HCT116 (cell line): ENCODE measurements at regions not wholly inside any gene's neighbourhood (a gene's known extent, or its start where the extent isn't known, plus 50 kb on each side); places are given as distances from the start of the nearest gene placed in this dataset.

ENCODE experiments used
- ATAC-seq: fragments of 200-7000 bp; cut with Tn5 transposase; 2 replicates; pipeline ENCODE4 v1.9.1; 2020; ENCODE audit warnings: mild to moderate bottlenecking, moderate library complexity
- BruUV-seq: library from RNA; stranded (reverse); fragments of 400-500 nt; replicated peaks from 2 replicates; lab custom pipeline; 2021; lab: Mats Ljungman, UMichigan
- CTCF ChIA-PET: fragments of 300-600 bp; sonication (Branson Sonifier 250); formaldehyde crosslinking; loops from one replicate; lab custom pipeline; 2021; ENCODE audit warnings: antibody characterized with exemption; lab: Charles Lee
- POLR2A ChIA-PET: fragments of 300-600, 350-600 bp; sonication (Branson Sonifier 250); formaldehyde crosslinking; loops from one replicate; lab custom pipeline; 2021; ENCODE audit warnings: antibody characterized with exemption; lab: Charles Lee
- RAD21 ChIA-PET, 2 experiments: fragments of 300-600 bp; sonication (Branson Sonifier 250); formaldehyde crosslinking; loops; one replicate each; lab custom pipeline; 2023; ENCODE audit warnings: low total read pairs in 2 of 2; ENCODE audit not compliant: uncharacterized antibody in 2 of 2, unreplicated experiment in 2 of 2, low non-redundant PET in 1 of 2; lab: Charles Lee
- DNase-seq: peaks from one replicate; pipeline ENCODE4 v3.0.0-alpha.2; 2010; ENCODE audit warnings: low read depth, low spot score
- H2AFZ ChIP-seq: fragments of 200-600 bp; shearing (Covaris generic), sonication (generic); 2 replicates; pipeline ENCODE4 v1.6.1; 2017; ENCODE audit warnings: low read depth, mixed run types, mixed read lengths, antibody characterized with exemption, low read length; ENCODE audit not compliant: poor library complexity, severe bottlenecking
- H3K27ac ChIP-seq: 2 replicates; pipeline ENCODE4 v1.5.1; 2012; ENCODE audit warnings: low read depth, low read length
- H3K27me3 ChIP-seq: fragments of 200-600 bp; sonication (generic); 2 replicates; pipeline ENCODE4 v1.6.1; 2016; ENCODE audit warnings: mixed run types, low read length, mixed read lengths; ENCODE audit not compliant: insufficient read depth
- H3K36me3 ChIP-seq, 2 experiments: fragments of 200-500 bp in 1 of 2; fragments of 200-600 bp in 1 of 2; sonication (Bioruptor generic) in 1 of 2; sonication (generic) in 1 of 2; 2 replicates each; pipeline versions ENCODE4 v1.5.1 to v1.6.1; 2014 to 2016; ENCODE audit warnings: low read length in 2 of 2, inconsistent platforms in 1 of 2, mixed read lengths in 1 of 2, mixed run types in 1 of 2; ENCODE audit not compliant: insufficient read depth in 2 of 2, control insufficient read depth in 1 of 2
- H3K4me1 ChIP-seq, 2 experiments: fragments of 200-600 bp in 1 of 2; sonication (generic) in 1 of 2; 2 replicates each; pipeline versions ENCODE4 v1.5.1 to v1.6.1; 2012 to 2017; ENCODE audit warnings: low read length in 2 of 2, inconsistent platforms in 1 of 2, mild to moderate bottlenecking in 1 of 2, mixed read lengths in 1 of 2, mixed run types in 1 of 2, moderate library complexity in 1 of 2; ENCODE audit not compliant: insufficient read depth in 2 of 2, control insufficient read depth in 1 of 2
- H3K4me2 ChIP-seq: fragments of 200-600 bp; sonication (generic); 2 replicates; pipeline ENCODE4 v1.6.1; 2017; ENCODE audit warnings: mixed run types, low read length, mixed read lengths
- H3K4me3 ChIP-seq, 2 experiments: fragments of 200-600 bp in 1 of 2; sonication (generic) in 1 of 2; replicated peaks in 1 of 2; 2 replicates each; pipeline ENCODE4 v1.5.1; 2011 to 2016; ENCODE audit warnings: low read length in 2 of 2, control low read depth in 1 of 2, low read depth in 1 of 2, mild to moderate bottlenecking in 1 of 2, mixed read lengths in 1 of 2, mixed run types in 1 of 2
- H3K79me2 ChIP-seq: fragments of 200-600 bp; sonication (generic); 2 replicates; pipeline ENCODE4 v1.6.1; 2017; ENCODE audit warnings: mild to moderate bottlenecking, mixed run types, low read length, moderate library complexity, mixed read lengths; ENCODE audit not compliant: insufficient read depth
- H3K9ac ChIP-seq: fragments of 200-600 bp; sonication (generic); 2 replicates; pipeline ENCODE4 v1.6.1; 2016; ENCODE audit warnings: low read length, mixed read lengths
- H3K9me2 ChIP-seq: fragments of 200-600 bp; sonication (generic), shearing (Covaris generic); 2 replicates; pipeline ENCODE4 v1.6.1; 2017; ENCODE audit warnings: mixed run types, mild to moderate bottlenecking, moderate library complexity; ENCODE audit not compliant: insufficient read depth
- H3K9me3 ChIP-seq, 2 experiments: fragments of 200-500 bp in 1 of 2; fragments of 200-600 bp in 1 of 2; sonication (Bioruptor generic) in 1 of 2; sonication (generic) in 1 of 2; 2 replicates each; pipeline ENCODE4 v1.6.1; 2014 to 2017; ENCODE audit warnings: low read length in 2 of 2, mixed read lengths in 2 of 2, inconsistent platforms in 1 of 2, low read depth in 1 of 2, mild to moderate bottlenecking in 1 of 2, mixed run types in 1 of 2, moderate library complexity in 1 of 2; ENCODE audit not compliant: control insufficient read depth in 1 of 2, insufficient read depth in 1 of 2
- H4K20me1 ChIP-seq: fragments of 200-600 bp; sonication (generic), shearing (Covaris generic); 2 replicates; pipeline ENCODE4 v1.6.1; 2017; ENCODE audit warnings: mixed run types, mild to moderate bottlenecking, moderate library complexity; ENCODE audit not compliant: insufficient read depth
- CBX3 ChIP-seq: IDR thresholded peaks from 2 replicates; pipeline ENCODE4 v1.6.1; 2012; ENCODE audit warnings: low read depth
- EZH2 ChIP-seq: fragments of 200-600 bp; sonication (generic); IDR thresholded peaks from 2 replicates; pipeline ENCODE4 v1.6.1; 2017; ENCODE audit warnings: antibody characterized with exemption, mixed run types
- FOSL1 ChIP-seq: IDR thresholded peaks from 2 replicates; pipeline ENCODE4 v1.6.1; 2012; ENCODE audit warnings: low read depth
- JUND ChIP-seq: IDR thresholded peaks from 2 replicates; pipeline ENCODE4 v1.6.1; 2012
- POLR2AphosphoS5 ChIP-seq: IDR thresholded peaks from 2 replicates; pipeline ENCODE4 v1.6.1; 2011; ENCODE audit warnings: mild to moderate bottlenecking, low read depth, low read length, moderate library complexity
- SIN3A ChIP-seq: IDR thresholded peaks from 2 replicates; pipeline ENCODE4 v1.6.1; 2012; ENCODE audit warnings: low read depth
- SRF ChIP-seq: IDR thresholded peaks from 2 replicates; pipeline ENCODE4 v1.6.1; 2012; ENCODE audit warnings: low read depth
- YY1 ChIP-seq: IDR thresholded peaks from 2 replicates; pipeline ENCODE4 v1.6.1; 2011; ENCODE audit warnings: low read length, low read depth, moderate library complexity, mild to moderate bottlenecking; ENCODE audit not compliant: insufficient replicate concordance; ENCODE audit errors: extremely low read depth
- ZNF274 ChIP-seq: fragments of 200-500 bp; sonication (Bioruptor generic); IDR thresholded peaks from 2 replicates; pipeline ENCODE4 v1.6.1; 2014; ENCODE audit warnings: mild to moderate bottlenecking, low read depth, low read length, inconsistent platforms
- intact Hi-C: fragments of 100-400 bp; cut with micrococcal nuclease; formaldehyde crosslinking; loops from 2 replicates; pipeline ENCODE4 v1.10.0; 2022
- TF ChIP-seq, protein P1 (sequence below): IDR thresholded peaks from 2 replicates; pipeline ENCODE4 v1.6.1; 2012
- TF ChIP-seq, protein P2 (sequence below): IDR thresholded peaks from 2 replicates; pipeline ENCODE4 v1.6.1; 2011; ENCODE audit warnings: mild to moderate bottlenecking, low read length, moderate library complexity; ENCODE audit not compliant: insufficient replicate concordance; ENCODE audit errors: extremely low read depth
- TF ChIP-seq, protein P3 (sequence below): IDR thresholded peaks from 2 replicates; pipeline ENCODE4 v1.6.1; 2012; ENCODE audit warnings: low read depth

DNA sequence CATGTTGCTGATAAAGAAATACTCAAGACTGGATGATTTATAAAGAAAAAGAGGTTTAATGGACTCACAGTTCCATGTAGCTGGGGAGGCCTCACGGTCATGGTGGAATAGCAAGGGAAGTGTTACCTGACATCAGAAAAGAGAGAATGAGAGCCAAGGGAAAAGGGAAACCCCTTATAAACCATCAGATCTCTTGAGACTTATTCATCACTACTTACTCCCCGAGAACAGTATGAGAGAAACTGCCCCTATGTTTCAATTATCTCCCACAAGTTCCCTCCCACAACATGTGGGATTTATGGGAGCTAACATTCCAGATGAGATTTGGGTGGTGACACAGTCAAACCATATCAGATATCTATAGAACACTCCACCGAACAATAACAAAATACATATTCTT is 904.6 kb downstream of the PDCD6IP start:
- no peak overlapping the region for H3K4me3 ChIP-seq
- no peaks in the 10 kb centered on the region for H3K4me1 ChIP-seq
- H4K20me1 ChIP-seq = no peaks in the 10 kb centered on the region
- H3K9ac ChIP-seq = no peak overlapping the region
- ChIA-PET RAD21 (no interaction called here), CTCF (no interaction called here), POLR2A (no interaction called here)
- no peak for ATAC-seq
- H3K4me2 ChIP-seq = no peak overlapping the region
- no peaks in the 10 kb centered on the region for H3K79me2 ChIP-seq
- H3K9me3 ChIP-seq = peaks cover 0 to 4% of the 10 kb centered on the region in 2 experiments; a peak in 2 of 4 replicates
- no TSS peak for BruUV-seq
- H2AFZ ChIP-seq = no peak overlapping the region
- no peaks in the 10 kb centered on the region for H3K27me3 ChIP-seq
- H3K27ac ChIP-seq = no peak overlapping the region
- no peaks in the 10 kb centered on the region for H3K36me3 ChIP-seq
- TF ChIP-seq, protein P1, sequence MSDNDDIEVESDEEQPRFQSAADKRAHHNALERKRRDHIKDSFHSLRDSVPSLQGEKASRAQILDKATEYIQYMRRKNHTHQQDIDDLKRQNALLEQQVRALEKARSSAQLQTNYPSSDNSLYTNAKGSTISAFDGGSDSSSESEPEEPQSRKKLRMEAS = no peak
- TF ChIP-seq FOSL1 (no peak), CBX3 (no peak), ZNF274 (no peak), SIN3A (no peak)
- intact Hi-C loops = no loop called here
- no peaks in the 10 kb centered on the region for H3K9me2 ChIP-seq
- no peak for DNase-seq

DNA sequence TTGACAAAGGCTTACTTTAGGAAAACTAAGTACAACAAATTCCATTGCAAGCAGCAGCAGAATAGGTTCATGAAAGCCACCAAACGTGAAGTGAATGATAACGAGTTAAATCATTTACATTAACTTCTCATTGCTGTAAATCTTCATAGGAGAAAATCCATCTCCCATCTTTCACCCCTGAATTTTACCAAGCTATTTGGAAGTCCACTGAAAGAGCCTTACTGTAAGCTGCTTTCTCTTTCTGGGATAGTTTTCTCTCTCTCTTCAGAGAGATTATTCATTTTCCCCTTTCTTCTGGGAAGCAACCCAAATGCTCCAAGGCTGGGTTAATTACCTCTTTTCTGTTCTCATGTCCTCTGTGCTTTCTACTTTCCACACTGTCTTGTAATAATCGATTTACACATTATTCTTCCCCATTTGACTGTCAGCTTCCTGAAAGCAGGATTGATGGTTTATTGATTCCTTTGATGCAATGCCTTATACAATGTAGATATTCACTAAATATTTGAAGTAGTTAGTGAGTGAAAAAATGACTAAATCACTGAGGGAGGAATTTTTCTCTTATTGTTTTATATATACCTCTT is 914.3 kb upstream of the ARPP21 start:
- no peak for ATAC-seq
- intact Hi-C loops = no loop called here
- H3K9ac ChIP-seq = no peak overlapping the region
- TF ChIP-seq ZNF274 = no peak
- no peak for TF ChIP-seq JUND
- TF ChIP-seq POLR2AphosphoS5 = no peak
- TF ChIP-seq, protein P2, sequence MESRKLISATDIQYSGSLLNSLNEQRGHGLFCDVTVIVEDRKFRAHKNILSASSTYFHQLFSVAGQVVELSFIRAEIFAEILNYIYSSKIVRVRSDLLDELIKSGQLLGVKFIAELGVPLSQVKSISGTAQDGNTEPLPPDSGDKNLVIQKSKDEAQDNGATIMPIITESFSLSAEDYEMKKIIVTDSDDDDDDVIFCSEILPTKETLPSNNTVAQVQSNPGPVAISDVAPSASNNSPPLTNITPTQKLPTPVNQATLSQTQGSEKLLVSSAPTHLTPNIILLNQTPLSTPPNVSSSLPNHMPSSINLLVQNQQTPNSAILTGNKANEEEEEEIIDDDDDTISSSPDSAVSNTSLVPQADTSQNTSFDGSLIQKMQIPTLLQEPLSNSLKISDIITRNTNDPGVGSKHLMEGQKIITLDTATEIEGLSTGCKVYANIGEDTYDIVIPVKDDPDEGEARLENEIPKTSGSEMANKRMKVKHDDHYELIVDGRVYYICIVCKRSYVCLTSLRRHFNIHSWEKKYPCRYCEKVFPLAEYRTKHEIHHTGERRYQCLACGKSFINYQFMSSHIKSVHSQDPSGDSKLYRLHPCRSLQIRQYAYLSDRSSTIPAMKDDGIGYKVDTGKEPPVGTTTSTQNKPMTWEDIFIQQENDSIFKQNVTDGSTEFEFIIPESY = no peak
- TF ChIP-seq SRF = no peak
- TF ChIP-seq EZH2 = no peak
- TF ChIP-seq, protein P3, sequence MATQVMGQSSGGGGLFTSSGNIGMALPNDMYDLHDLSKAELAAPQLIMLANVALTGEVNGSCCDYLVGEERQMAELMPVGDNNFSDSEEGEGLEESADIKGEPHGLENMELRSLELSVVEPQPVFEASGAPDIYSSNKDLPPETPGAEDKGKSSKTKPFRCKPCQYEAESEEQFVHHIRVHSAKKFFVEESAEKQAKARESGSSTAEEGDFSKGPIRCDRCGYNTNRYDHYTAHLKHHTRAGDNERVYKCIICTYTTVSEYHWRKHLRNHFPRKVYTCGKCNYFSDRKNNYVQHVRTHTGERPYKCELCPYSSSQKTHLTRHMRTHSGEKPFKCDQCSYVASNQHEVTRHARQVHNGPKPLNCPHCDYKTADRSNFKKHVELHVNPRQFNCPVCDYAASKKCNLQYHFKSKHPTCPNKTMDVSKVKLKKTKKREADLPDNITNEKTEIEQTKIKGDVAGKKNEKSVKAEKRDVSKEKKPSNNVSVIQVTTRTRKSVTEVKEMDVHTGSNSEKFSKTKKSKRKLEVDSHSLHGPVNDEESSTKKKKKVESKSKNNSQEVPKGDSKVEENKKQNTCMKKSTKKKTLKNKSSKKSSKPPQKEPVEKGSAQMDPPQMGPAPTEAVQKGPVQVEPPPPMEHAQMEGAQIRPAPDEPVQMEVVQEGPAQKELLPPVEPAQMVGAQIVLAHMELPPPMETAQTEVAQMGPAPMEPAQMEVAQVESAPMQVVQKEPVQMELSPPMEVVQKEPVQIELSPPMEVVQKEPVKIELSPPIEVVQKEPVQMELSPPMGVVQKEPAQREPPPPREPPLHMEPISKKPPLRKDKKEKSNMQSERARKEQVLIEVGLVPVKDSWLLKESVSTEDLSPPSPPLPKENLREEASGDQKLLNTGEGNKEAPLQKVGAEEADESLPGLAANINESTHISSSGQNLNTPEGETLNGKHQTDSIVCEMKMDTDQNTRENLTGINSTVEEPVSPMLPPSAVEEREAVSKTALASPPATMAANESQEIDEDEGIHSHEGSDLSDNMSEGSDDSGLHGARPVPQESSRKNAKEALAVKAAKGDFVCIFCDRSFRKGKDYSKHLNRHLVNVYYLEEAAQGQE = no peak
- TF ChIP-seq, protein P1 = no peak
- no peak for TF ChIP-seq YY1

More for the DNA sequence above, 914.3 kb upstream of the ARPP21 start:
- ChIA-PET RAD21 (no interaction called here), POLR2A (no interaction called here), CTCF (no interaction called here)
- H3K27ac ChIP-seq = no peak overlapping the region
- no peak overlapping the region for H2AFZ ChIP-seq
- H4K20me1 ChIP-seq = no peaks in the 10 kb centered on the region
- H3K27me3 ChIP-seq = no peaks in the 10 kb centered on the region
- no peaks in the 10 kb centered on the region for H3K79me2 ChIP-seq
- DNase-seq = no peak
- H3K9me2 ChIP-seq = no peaks in the 10 kb centered on the region
- H3K4me3 ChIP-seq = no peak overlapping the region
- no peak overlapping the region for H3K4me2 ChIP-seq
- no peaks in the 10 kb centered on the region for H3K4me1 ChIP-seq
- H3K9me3 ChIP-seq = peaks cover 0 to 8% of the 10 kb centered on the region in 2 experiments; a peak in 2 of 4 replicates
- H3K36me3 ChIP-seq = no peaks in the 10 kb centered on the region
- no TSS peak for BruUV-seq
